Loucy (cell line): ENCODE measurements at regions not wholly inside any gene's neighbourhood (a gene's known extent, or its start where the extent isn't known, plus 50 kb on each side); places are given as distances from the start of the nearest gene placed in this dataset.

ENCODE experiments used
- H2AFZ ChIP-seq: fragments of 200-600 bp; sonication (generic); 2 replicates; pipeline ENCODE4 v1.6.0; 2016; ENCODE audit warnings: antibody characterized with exemption, mild to moderate bottlenecking, low read length, moderate library complexity
- H3F3A ChIP-seq: fragments of 200-600 bp; 2 replicates; pipeline ENCODE4 v1.6.0; 2016; ENCODE audit warnings: antibody characterized with exemption, low read depth, mild to moderate bottlenecking
- H3K27me3 ChIP-seq: fragments of 200-600 bp; sonication (generic); 2 replicates; pipeline ENCODE4 v1.6.1; 2014; ENCODE audit warnings: low read length, mild to moderate bottlenecking; ENCODE audit not compliant: insufficient read depth, poor library complexity, severe bottlenecking
- H3K36me3 ChIP-seq: fragments of 200-600 bp; sonication (generic); 2 replicates; pipeline ENCODE4 v1.6.1; 2016; ENCODE audit warnings: low read length; ENCODE audit not compliant: insufficient read depth
- H3K4me1 ChIP-seq: fragments of 200-600 bp; sonication (generic); 2 replicates; pipeline ENCODE4 v1.5.1; 2014; ENCODE audit warnings: low read length, mild to moderate bottlenecking; ENCODE audit not compliant: insufficient read depth, poor library complexity, severe bottlenecking
- H3K4me2 ChIP-seq: fragments of 200-600 bp; sonication (generic); 2 replicates; pipeline ENCODE4 v1.6.0; 2014; ENCODE audit warnings: antibody characterized with exemption, low read length, low read depth, mild to moderate bottlenecking; ENCODE audit not compliant: poor library complexity, severe bottlenecking
- H3K4me3 ChIP-seq: fragments of 200-600 bp; sonication (generic); 2 replicates; pipeline ENCODE4 v1.5.1; 2014; ENCODE audit warnings: low read length, mild to moderate bottlenecking, mixed read lengths; ENCODE audit not compliant: poor library complexity, severe bottlenecking
- H3K79me2 ChIP-seq: fragments of 200-600 bp; sonication (generic); 2 replicates; pipeline ENCODE4 v1.6.1; 2014; ENCODE audit warnings: low read length; ENCODE audit not compliant: insufficient read depth
- H3K9ac ChIP-seq: fragments of 200-600 bp; sonication (generic); 2 replicates; pipeline ENCODE4 v1.6.0; 2014; ENCODE audit warnings: mild to moderate bottlenecking, low read depth, low read length, moderate library complexity; ENCODE audit not compliant: poor library complexity, severe bottlenecking
- H3K9me2 ChIP-seq: fragments of 200-600 bp; sonication (generic); replicated peaks from 2 replicates; pipeline ENCODE4 v1.6.1; 2016; ENCODE audit warnings: low read depth, low read length, mixed read lengths
- H3K9me3 ChIP-seq: fragments of 200-600 bp; sonication (generic); 2 replicates; pipeline ENCODE4 v1.6.1; 2014; ENCODE audit warnings: mild to moderate bottlenecking, antibody characterized with exemption, low read length, low read depth; ENCODE audit not compliant: insufficient read depth
- H4K20me1 ChIP-seq: fragments of 200-600 bp; sonication (generic); 2 replicates; pipeline ENCODE4 v1.6.0; 2014; ENCODE audit warnings: antibody characterized with exemption, low read length, mild to moderate bottlenecking; ENCODE audit not compliant: insufficient read depth, poor library complexity, severe bottlenecking
- EZH2phosphoT487 ChIP-seq: fragments of 200-600 bp; IDR thresholded peaks from 2 replicates; pipeline ENCODE4 v1.6.1; 2018; ENCODE audit warnings: antibody characterized with exemption, mild to moderate bottlenecking, moderate library complexity, borderline replicate concordance
- TF ChIP-seq, protein P1 (sequence below): fragments of 200-600 bp; sonication (generic); conservative IDR thresholded peaks from 2 replicates; pipeline ENCODE4 v1.5.1; 2014; ENCODE audit warnings: mild to moderate bottlenecking, antibody characterized with exemption, low read length

- Histone ChIP-seq H3K9me2 (no peaks in the 10 kb centered on the region), H3K9ac (no peak overlapping the region), H3K36me3 (no peaks in the 10 kb centered on the region), H3F3A (no peaks in the 10 kb centered on the region), H3K27me3 (no peaks in the 10 kb centered on the region), H3K4me3 (no peak overlapping the region), H3K4me1 (no peaks in the 10 kb centered on the region), H2AFZ (no peak overlapping the region), H3K4me2 (no peak overlapping the region), H4K20me1 (no peaks in the 10 kb centered on the region), H3K9me3 (no peaks in the 10 kb centered on the region), H3K79me2 (no peaks in the 10 kb centered on the region)
- no peak for TF ChIP-seq EZH2phosphoT487
- TF ChIP-seq, protein P1, sequence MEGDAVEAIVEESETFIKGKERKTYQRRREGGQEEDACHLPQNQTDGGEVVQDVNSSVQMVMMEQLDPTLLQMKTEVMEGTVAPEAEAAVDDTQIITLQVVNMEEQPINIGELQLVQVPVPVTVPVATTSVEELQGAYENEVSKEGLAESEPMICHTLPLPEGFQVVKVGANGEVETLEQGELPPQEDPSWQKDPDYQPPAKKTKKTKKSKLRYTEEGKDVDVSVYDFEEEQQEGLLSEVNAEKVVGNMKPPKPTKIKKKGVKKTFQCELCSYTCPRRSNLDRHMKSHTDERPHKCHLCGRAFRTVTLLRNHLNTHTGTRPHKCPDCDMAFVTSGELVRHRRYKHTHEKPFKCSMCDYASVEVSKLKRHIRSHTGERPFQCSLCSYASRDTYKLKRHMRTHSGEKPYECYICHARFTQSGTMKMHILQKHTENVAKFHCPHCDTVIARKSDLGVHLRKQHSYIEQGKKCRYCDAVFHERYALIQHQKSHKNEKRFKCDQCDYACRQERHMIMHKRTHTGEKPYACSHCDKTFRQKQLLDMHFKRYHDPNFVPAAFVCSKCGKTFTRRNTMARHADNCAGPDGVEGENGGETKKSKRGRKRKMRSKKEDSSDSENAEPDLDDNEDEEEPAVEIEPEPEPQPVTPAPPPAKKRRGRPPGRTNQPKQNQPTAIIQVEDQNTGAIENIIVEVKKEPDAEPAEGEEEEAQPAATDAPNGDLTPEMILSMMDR, result no peak
Measured at GRCh38 chr6:153873541-153873940, 165.5 kb upstream of the OPRM1 start.

- H3K4me2 ChIP-seq, result no peak overlapping the region
Measured at GRCh38 chr6:153872946-153873345, 166.1 kb upstream of the OPRM1 start.

GRCh38 chr6:153862927-153863326 lies 176.1 kb upstream of the OPRM1 start:
- H3K4me3 ChIP-seq, result no peak overlapping the region
- TF ChIP-seq, protein P1, result no peak
- H3K27me3 ChIP-seq, result no peaks in the 10 kb centered on the region
- no peak overlapping the region for H3K4me2 ChIP-seq
- no peaks in the 10 kb centered on the region for H3K79me2 ChIP-seq
- H2AFZ ChIP-seq, result no peak overlapping the region
- no peak overlapping the region for H3K9ac ChIP-seq
- no peaks in the 10 kb centered on the region for H4K20me1 ChIP-seq
- H3K4me1 ChIP-seq, result no peaks in the 10 kb centered on the region
- H3K9me2 ChIP-seq, result no peaks in the 10 kb centered on the region
- no peaks in the 10 kb centered on the region for H3K36me3 ChIP-seq
- H3K9me3 ChIP-seq, result no peaks in the 10 kb centered on the region
- H3F3A ChIP-seq, result no peaks in the 10 kb centered on the region

More at GRCh38 chr6:153872946-153873345, 166.1 kb upstream of the OPRM1 start:
- no peaks in the 10 kb centered on the region for H3K27me3 ChIP-seq
- H3K9me3 ChIP-seq, result no peaks in the 10 kb centered on the region
- no peak overlapping the region for H3K9ac ChIP-seq
- H3K4me1 ChIP-seq, result no peaks in the 10 kb centered on the region
- no peaks in the 10 kb centered on the region for H3K79me2 ChIP-seq
- no peaks in the 10 kb centered on the region for H3F3A ChIP-seq
- H4K20me1 ChIP-seq, result no peaks in the 10 kb centered on the region
- no peak for TF ChIP-seq EZH2phosphoT487
- TF ChIP-seq, protein P1, result no peak
- no peak overlapping the region for H2AFZ ChIP-seq
- H3K4me3 ChIP-seq, result no peak overlapping the region
- H3K36me3 ChIP-seq, result no peaks in the 10 kb centered on the region
- H3K9me2 ChIP-seq, result no peaks in the 10 kb centered on the region
